NCI-H226 (cell line): ENCODE measurements at regions not wholly inside any gene's neighbourhood (a gene's known extent, or its start where the extent isn't known, plus 50 kb on each side); places are given as distances from the start of the nearest gene placed in this dataset.

ENCODE experiments used
- DNase-seq: peaks from one replicate; pipeline ENCODE4 v3.0.0-alpha.2; 2015

DNA sequence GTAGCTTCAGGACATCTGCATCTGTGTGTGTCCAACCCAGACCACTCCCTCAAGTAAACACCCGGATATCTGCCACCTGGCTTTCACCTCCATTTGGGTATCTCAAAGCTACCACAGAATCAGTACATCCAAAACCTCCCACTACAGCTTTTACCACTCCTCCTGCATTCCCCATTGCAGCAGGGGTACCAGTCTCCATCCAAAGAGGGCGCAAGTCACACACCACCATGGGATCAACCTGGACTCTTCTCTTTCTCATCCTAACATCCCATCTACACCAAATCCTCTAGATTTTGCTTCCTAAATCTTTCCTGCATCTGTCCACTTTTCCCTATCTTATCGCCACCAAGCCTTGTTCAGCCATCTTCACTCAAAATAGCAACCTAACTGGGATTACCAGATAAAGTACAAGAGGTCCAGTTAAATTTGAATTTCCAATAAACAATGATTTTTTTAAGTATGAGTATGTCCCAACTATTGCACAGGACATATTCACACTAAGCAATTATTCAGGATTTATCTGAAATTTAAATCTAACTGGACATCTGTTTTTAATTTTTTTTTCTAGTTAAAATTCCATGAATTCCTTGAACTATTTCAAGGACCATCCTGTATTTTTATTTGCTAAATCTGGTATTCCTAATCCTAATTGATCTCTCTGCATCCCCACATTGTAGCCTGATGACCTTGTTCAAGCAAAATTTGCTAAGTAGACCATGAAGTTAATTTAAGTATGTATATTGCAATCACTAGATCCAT is 164.3 kb upstream of the MLN start:
- no peak for DNase-seq

DNA sequence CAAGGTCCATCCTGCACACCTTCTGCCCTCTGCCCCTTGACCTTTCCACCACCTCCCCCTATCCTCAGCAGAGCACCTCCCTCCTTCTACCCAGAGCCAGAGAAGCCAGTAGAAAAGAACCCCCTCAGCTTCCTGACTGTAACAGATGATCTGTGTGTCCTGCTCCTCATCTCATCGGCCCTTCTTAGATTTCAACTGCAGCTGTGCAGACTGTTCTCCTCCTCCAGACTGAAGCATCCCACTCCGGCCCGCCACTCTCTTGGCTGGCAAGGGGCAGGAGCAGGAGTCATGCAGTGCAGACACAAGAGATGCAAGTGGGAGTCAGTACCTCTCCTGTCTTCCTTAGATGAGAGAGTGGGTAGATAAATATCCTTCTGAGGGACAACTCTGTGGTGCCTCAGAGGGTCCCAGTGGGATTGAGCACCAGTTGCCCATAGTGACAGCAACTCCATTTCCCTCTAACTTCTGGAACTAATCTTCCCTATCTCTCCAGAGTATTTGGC is 163.5 kb upstream of the MLN start:
- DNase-seq: no peak

DNA sequence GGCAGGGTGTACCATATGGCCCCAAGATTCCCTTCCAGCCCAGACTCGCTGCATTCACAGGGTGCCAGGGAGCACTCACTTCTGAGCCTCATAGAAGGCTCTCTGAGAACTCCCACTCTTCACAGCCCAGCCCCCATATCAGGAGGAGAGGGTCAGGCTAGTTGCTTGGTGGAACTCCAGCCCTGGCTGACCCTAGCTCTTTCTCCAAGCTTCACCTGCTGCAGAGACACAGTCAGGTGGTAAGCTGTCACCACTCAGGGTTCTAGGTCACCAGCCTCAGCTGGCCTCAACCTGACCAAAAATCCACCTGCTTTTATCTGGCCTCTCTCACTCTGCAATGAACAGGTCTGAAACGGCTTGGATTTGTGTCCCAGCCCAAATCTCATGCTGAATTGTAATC is 162.7 kb upstream of the MLN start:
- DNase-seq: no peak

DNA sequence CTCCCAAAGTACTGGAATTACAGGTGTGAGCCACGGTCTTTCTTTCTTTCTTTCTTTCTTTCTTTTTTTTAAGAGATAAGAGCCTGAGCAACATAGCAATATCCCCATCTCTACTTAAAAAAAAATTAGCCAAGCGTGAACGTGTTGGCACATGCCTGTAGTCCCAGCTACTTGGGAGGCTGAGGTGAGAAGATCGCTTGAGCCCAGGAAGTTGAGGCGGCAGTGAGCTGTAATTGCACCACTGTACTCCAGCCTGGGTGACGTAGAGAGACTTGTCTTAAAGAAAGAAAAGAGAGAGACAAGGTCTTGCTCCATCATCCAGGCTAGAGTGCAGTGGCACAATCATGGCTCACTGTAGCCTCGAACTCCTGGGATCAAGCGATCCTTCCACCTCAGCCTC is 162.0 kb upstream of the MLN start:
- DNase-seq: no peak

DNA sequence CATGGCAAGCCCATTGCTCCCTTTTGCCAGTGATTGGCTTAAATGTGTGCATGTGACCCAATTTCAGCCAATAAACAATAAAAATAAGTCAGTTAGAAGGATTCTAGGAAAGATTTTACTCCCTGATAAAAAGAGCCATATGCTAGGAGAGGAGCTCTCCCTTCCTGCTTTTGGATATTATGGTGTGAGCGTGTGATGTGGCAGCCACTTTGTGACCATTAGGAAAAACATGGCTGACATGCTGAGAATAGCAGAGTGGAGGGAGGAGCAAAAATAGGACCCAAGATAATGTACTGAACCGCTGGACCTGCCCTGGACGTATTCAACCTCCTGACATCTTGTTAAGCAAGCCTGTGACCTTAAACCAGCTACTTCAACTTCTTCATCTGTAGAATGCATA is 160.6 kb upstream of the MLN start:
- no peak for DNase-seq

DNA sequence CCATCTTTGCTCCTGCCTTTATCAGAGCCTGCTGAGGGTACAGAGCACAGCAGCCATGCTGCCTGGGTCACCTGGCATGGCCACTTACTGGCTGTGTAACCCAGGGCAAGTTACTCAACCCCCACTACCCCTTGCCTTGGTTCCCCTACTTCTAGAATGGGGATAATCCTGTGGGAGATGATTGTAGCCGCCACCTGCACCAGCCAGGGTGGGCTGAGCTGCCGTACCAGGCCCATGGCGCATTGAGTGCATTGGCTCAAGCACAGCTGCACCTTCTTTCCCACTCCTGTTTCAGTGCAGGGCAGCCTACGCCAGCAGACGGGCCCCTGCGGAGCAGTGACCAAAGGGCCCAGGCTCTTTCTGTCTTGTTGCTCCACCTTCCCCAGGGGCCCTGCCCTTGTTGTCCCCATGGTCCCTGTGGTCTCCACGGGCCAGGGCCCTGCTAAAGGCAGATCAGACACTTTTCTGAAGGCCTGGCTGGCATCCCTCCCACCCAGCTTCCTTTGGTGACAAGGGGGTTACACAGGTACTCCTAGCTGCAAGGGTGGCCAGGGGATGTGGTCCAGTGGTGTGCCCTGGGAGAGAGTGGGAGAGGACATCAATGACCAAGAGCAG is 159.4 kb upstream of the MLN start:
- DNase-seq: no peak

DNA sequence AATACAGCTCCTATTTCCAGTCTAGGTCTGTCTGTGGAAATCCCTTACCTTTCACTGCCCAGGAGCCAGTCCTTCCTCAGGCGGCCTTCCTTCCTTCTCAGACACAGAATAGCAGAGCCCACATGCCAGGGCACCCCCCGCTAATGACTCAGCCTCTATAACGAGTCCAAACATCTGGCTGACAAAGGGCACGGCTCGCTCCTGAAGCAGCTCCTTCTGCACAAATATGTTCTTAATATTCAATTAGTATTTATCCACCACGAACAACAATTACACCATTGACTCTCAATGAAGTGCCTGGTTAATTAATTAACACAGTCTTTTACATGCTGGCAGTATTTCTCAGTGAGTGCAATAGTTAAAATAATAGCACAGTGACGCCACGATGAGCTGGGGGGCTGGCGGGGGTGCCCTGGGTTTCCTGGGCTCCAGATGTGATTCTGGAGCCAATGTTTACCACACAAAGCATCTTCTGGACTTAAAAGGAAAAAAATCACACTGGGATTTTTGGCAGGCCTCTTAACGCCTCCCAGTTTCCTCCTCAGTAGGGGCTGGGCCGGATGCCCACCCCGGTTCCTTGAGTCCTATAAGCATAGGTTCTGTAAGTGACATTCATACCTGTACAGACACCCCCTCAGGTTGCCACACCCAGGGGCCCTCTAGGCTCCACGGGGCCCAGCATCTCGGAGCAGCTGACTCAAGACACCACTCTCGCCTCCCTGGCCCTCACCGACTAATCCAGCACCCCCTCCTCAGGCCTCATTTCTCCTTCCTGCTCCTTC is 158.6 kb upstream of the MLN start:
- no peak for DNase-seq

DNA sequence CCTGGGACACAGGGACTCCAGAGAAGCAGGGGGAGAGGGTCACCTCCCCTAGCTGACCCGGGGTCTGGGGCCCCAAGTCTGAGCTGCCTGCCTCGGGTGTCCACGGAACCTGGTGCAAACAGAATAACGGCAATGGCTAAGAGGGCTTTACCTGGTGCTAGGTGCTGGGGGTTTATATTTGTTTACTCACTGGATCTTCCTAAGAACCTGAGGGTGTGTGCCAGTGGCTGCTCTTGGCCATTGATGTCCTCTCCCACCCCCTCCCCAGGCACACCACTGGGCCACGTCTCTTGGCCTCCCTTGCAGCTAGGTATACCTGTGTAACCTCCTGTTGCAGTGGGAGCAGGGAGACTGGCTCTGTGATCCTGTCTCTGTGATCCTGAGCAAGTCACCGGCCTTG is 157.9 kb upstream of the MLN start:
- DNase-seq: no peak

DNA sequence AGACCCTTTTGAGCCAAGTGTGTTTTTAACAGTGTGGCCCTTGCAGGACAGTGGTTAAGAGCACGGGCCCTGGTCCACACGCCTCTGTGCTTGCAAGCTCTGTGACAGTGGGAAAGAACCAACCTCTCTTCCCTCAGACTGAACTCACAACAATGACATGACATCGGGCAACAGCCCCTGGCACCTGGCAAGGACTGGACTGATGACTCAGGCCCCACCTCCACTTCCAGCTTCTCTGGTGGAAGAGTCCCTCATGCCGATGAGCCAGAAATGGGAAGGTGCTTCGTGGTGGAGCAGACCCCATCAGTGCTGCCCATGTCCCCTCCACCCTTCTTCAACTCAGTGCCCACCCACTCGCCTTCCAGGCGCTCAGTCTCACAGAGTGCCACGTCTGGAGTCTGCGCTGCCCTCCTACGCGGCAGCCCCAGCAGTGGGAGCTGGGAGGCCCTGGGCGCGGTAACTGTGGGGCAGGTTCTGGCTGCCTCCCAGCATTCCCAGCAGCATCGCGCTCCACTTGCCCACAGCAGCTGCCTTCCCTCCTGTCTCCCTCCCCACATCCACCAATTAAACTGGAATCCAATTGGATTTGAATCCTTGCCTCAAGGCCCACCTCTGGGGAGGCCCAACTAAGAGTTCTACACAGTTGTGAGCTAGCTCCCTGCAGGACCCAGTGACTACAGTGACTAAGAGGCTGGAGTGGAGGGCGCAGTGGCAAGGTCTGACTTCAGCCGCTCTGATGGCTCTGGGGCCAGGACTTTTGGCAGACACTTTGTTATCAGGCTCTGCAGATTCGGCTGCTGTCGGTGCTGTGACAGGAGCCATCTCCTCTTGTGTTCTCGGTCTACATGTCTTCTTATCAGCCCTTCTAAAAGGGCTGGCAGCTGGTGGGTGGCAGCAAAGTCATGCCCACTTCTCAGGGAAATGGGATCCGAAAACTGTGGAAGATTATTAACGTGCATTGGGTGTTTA is 156.8 kb upstream of the MLN start:
- DNase-seq: no peak

DNA sequence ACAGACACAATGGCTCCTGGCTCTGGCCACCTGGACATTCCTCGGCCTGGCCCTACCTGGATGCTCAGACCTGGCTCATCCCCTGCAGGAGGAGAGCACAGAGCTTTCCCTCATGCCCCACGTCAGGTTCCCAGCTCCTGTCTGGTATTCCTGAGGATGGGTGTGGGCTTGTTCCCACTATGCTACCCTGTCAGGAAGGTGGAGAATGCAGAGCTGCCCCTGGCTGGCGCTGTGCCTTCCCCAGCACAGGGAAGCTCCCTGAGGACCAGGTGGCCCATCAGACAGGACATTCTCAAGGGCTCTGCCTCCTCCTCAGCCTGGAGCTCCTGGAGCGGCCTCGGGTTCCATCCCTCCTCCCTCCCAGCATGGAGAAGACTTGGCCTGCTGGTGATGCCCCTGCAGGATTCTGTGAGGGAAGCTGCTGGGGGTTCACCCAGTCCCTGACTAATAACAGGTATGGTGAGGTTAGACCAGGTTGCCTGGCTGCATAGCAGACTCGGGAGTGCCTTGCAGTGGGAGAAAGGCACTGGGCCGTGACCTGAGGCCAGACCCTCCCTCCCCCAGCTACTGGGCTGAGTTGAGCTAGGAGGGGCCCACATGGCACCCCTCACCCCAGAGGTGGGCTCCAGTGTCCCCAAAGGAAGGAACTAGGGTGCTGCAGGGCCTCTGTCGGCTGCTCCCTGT is 156.0 kb upstream of the MLN start:
- no peak for DNase-seq

DNA sequence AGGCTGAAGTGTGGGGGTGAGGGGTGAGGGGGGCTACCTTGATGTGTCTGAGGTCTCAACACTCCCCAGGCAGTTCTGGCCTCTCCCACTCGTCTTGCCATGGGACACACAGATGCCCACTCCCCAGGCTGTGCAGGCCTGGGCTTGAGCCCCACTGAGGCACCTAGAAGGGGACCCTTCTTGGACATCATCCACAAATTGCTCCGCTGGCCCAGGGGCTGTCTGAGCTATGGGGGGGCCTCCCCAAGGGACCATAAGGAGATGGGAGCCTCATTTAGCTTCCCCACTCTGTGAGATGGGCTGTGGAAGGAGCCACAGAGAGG is 155.5 kb upstream of the MLN start:
- no peak for DNase-seq

DNA sequence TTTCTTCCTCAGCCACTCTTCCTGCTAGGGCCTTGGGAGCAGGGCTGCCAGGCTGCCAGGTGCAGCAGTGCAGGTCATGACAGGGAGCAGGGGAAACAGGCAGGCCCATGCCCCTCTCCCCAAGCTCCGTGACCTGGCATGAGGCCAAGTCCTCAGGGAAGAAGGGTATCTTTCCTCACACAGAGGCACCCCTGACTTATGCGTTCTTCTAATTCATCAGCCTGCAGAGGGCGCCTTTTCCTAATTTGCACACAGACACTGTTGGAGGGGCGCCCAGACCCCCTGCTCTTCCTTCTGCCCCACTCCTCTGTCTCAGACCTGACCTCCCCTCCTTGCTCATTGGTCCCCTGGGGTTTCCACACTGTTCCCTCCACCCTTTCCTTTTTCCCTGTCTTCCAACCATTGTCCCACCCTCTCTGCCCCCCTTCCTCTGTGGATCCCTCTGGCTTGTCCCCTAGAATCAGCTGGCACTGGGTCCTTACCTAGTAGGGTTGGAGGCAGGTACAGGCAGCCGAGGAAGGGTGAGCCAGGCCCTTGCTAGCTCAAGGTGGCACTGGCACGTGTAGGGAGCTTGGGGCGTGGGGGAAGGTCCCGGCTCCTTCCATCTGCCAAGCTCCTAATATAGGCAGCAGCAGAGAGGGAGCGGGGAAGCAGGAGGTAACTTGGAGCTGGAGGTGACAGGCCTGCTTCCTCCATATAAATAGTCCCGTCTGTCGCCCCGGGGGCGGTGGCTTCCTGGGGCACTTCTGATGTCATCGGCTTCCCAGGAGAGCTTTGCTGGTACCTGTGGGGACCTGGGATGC is 154.9 kb upstream of the MLN start:
- DNase-seq: no peak

DNA sequence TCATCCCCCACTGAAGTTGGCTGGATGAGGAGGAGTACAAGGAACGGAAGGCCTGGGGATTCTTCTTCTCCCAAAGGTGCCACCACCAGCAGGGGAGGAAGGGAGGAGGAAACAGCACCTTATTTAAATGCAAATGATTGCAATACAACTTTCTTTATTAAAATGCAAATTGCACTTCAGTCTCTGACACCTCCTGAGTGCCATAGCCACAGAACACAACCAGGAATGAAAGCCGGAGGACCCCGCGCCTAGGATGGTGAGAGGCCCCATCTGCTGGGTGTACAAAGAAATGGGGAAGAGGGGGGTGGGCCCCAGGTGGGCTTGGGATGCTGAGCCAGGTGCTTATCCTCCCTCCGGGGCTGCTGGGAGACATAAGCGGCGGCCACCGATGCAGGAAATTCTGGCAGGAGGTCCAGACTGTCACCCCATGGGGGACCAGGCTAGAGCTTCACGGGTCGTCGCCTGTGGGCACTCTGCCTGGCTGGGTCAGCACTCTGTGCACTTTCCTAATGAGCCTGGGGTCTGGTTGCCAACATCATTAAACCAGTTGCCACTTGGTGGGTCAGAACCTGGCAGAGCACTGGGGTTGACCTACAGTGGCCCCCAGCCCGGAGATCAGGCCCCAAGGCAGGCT is 154.2 kb upstream of the MLN start:
- DNase-seq: no peak

DNA sequence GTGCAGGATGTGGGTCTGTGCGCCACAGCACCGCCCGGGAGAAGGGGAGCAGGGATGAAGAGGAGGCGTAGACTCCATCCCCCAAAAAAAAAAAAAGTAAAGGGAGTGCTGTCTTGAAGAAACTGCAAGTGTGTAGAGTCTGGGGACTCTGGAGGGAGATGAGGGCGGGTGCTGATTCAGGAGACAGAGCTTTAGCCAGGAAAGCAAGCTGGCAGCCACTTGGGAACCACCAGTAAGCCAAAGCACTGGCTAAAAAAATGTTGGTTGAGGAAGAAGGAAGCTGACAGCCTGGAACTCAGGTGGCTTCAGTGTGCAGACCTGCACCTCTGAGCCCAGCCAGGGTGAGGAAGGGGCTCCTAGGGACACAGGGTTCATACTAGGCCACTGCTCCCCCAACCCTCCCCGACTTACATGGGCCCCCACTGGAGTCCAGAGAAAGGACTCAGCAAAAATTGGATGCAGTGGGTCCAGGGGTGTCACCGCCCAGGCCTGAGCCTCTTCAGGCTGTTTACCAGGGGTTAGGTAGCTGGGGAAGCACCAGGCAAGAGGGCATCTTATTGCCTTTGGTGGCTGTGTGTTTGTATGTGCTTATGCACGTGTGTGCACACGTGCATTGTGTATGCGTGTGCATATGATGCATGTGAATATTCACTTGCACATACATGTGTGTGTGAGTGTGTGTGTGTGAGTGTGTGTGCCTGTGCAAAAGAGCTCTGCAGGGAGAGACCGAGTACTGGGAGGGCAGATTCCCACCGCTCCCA is 153.5 kb upstream of the MLN start:
- DNase-seq: no peak

DNA sequence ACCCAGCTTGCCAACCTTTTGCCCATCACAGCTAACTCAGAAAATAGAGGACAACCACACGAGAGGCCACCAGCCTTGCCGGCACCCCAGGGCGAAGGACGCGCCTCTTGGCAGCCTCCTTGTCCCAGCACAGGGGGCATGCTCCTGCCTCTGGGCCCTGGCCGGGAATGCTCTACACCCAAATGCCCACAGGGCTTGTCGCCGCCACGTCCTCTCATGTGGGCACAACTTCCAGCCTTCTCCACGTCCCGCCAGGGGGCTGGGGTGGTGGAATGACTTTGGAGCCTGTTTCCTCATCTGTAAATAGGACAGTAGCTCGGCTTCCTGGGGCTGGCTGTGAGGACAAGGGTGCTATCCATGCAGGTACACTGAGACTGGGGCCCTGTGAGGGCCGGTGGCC is 152.4 kb upstream of the MLN start:
- no peak for DNase-seq

DNA sequence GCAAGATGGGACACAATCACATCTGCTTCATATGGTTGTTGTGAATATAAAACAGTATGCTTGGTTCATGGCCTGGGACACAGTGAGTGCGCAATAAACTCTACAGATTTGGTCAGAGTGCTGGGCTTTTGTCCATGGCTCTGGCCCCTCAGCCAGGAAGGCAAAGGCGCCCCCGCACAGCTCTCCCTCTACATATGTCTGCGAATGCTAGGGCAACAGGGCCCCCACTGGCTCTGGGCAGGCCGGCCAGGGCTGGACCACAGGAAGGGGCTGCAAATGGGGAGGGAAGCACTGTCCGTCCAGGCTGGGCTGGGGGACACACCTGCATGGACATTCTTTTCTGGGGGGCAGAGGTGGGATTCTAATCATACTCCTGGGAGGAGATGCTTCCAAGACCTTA is 151.8 kb upstream of the MLN start:
- no peak for DNase-seq

DNA sequence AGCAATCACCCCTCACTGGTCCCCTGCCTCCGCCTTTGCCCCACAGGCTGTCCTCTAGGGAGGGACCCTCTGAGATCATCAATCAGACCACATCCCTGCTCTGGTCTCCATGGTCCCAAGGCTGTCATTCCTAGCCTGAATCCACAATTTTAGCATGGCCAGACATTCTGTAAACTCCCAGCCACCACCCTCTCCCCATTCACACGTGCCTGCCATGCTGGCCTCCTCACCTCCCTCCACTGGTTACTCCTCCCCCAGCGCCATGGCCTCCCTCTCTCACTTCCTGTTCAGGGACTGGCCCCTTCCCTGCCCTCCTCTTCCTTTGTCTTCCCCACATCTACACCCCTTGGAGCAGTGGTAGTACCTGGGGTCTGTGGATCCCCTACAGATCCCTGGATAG is 150.7 kb upstream of the MLN start:
- DNase-seq: no peak

DNA sequence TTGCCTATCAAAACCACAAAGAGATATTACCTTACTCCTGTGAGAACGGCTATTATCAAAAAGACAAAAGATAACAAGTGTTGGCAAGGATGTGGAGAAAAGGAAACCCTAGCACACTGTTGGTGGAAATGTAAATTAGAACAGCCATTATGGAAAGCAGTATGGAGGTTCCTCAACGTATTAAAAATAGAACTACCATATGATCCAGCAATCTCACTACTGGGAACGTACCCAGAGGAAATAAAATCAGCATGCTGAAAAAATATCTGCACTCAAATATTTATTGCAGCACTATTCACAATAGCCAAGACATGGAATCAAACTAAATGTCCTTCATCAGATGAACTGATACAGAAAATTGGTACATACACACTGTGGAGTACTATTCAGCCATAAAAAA is 149.4 kb upstream of the MLN start:
- no peak for DNase-seq

DNA sequence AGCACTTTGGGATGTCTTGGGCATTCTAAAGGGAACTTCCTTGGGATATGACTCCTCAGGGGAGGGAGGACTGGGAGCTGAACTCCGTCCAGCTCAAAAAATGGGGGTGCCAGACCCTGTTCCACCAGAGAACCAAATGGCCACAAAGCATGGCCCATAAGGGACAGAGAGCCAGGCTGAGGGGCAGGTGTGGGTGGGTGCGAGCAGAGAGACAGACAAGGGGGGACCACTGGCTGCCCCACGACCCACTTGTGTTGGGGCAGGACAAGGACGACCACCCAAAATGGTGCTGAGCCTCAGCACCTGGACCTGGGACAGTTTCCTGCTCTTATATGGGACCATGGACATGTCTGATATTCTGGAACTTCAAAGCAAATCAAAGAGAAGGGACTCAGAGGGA is 148.2 kb upstream of the MLN start:
- no peak for DNase-seq
